ENCODE measurements at regions not wholly inside any gene's neighbourhood (a gene's known extent, or its start where the extent isn't known, plus 50 kb on each side); places are given as distances from the start of the nearest gene placed in this dataset.

DNA sequence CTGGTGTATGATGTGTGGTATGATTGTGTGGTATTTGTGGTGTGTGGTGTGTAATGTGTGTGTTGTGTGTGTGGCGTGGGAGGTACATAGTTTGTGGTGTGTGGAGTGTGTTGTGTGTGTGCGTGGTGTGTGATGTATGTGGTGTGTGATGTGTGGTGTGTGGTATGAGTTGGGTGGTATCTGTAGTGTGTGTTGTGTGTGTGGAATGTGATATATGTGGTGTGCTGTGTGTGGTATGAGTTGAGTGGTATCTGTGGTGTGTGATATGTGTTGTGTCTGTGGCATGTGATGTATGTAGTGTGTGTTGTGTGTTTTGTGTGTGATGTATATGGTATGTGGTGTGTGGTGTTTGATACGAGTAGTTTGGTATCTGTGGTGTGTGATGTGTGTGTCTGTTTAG lies 272.5 kb upstream of the IRX1 start:
- Histone ChIP-seq H3K4me1 (ENCODE audit: control extremely low read depth in 1 of 4, control insufficient read depth in 4 of 4, insufficient read depth in 4 of 4, low read length in 3 of 4) (no peaks in the 10 kb centered on the region), H3K36me3 (ENCODE audit: control insufficient read depth in 4 of 4, insufficient read depth in 4 of 4, low read length in 3 of 4) (no peaks in the 10 kb centered on the region), H3K27ac (ENCODE audit: insufficient read depth in 1 of 2, low read depth in 1 of 2, low read length in 2 of 2, poor library complexity in 1 of 2, severe bottlenecking in 2 of 2) (no peak overlapping the region), H3K4me3 (ENCODE audit: control insufficient read depth in 1 of 7, extremely low read depth in 1 of 7, insufficient read depth in 4 of 7, low read depth in 2 of 7, low read length in 6 of 7) (no peak overlapping the region), H3K27me3 (replicated peaks in 2 of 5; ENCODE audit: control insufficient read depth in 4 of 5, insufficient read depth in 5 of 5, low read length in 4 of 5) (no peaks in the 10 kb centered on the region), H3K9me3 (ENCODE audit: control extremely low read depth in 1 of 5, control insufficient read depth in 4 of 5, insufficient read depth in 2 of 5, low read depth in 1 of 5, low read length in 4 of 5) (peaks cover 0 to 3% (median 0%) of the 10 kb centered on the region in 5 experiments)
- ChIA-PET POLR2A (no interaction called here), CTCF (no interaction called here)
- WGBS (ENCODE audit: insufficient coverage): 100% methylated on average over 1 of the region's 3 CpGs
- no peak for DNase-seq

GRCh38 chr5:3322642-3323041 lies 273.0 kb upstream of the IRX1 start:
- 100% methylated on average over 2 of the region's 3 CpGs for WGBS (ENCODE audit: insufficient coverage)
- ChIA-PET CTCF (no interaction called here), POLR2A (no interaction called here)
- Histone ChIP-seq H3K4me3 (ENCODE audit: control insufficient read depth in 1 of 7, extremely low read depth in 1 of 7, insufficient read depth in 4 of 7, low read depth in 2 of 7, low read length in 6 of 7) (no peak overlapping the region), H3K9me3 (ENCODE audit: control extremely low read depth in 1 of 5, control insufficient read depth in 4 of 5, insufficient read depth in 2 of 5, low read depth in 1 of 5, low read length in 4 of 5) (peaks cover 0 to 3% (median 0%) of the 10 kb centered on the region in 5 experiments), H3K27me3 (replicated peaks in 2 of 5; ENCODE audit: control insufficient read depth in 4 of 5, insufficient read depth in 5 of 5, low read length in 4 of 5) (no peaks in the 10 kb centered on the region), H3K27ac (ENCODE audit: insufficient read depth in 1 of 2, low read depth in 1 of 2, low read length in 2 of 2, poor library complexity in 1 of 2, severe bottlenecking in 2 of 2) (no peak overlapping the region), H3K4me1 (ENCODE audit: control extremely low read depth in 1 of 4, control insufficient read depth in 4 of 4, insufficient read depth in 4 of 4, low read length in 3 of 4) (no peaks in the 10 kb centered on the region), H3K36me3 (ENCODE audit: control insufficient read depth in 4 of 4, insufficient read depth in 4 of 4, low read length in 3 of 4) (no peaks in the 10 kb centered on the region)
- DNase-seq: no peak

DNA sequence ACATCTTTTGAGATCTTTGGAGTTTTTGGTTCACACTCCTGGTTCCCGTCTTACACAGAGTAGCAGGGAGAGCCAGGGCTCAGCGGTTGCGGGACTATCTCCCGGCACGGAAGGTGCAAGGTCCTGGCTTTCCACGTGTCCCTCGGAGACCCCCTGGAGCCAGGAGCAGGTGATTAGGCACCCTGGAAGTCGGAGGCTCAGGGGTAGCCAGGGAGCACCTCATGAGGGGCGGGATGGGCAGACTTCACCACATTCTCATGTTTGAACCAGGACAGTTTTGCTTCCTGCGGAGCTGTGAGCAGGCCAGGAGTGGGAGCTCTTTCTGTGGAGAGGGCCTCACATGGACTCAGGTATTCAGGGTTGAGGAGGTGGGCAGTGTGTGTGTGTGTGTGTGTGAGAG lies 273.7 kb upstream of the IRX1 start:
- Histone ChIP-seq H3K4me1 (ENCODE audit: control extremely low read depth in 1 of 4, control insufficient read depth in 4 of 4, insufficient read depth in 4 of 4, low read length in 3 of 4) (no peaks in the 10 kb centered on the region), H3K36me3 (ENCODE audit: control insufficient read depth in 4 of 4, insufficient read depth in 4 of 4, low read length in 3 of 4) (no peaks in the 10 kb centered on the region), H3K4me3 (ENCODE audit: control insufficient read depth in 1 of 7, extremely low read depth in 1 of 7, insufficient read depth in 4 of 7, low read depth in 2 of 7, low read length in 6 of 7) (no peak overlapping the region), H3K27me3 (replicated peaks in 2 of 5; ENCODE audit: control insufficient read depth in 4 of 5, insufficient read depth in 5 of 5, low read length in 4 of 5) (no peaks in the 10 kb centered on the region), H3K27ac (ENCODE audit: insufficient read depth in 1 of 2, low read depth in 1 of 2, low read length in 2 of 2, poor library complexity in 1 of 2, severe bottlenecking in 2 of 2) (no peak overlapping the region), H3K9me3 (ENCODE audit: control extremely low read depth in 1 of 5, control insufficient read depth in 4 of 5, insufficient read depth in 2 of 5, low read depth in 1 of 5, low read length in 4 of 5) (peaks cover 0 to 3% (median 0%) of the 10 kb centered on the region in 5 experiments)
- CTCF ChIA-PET: no interaction called here
- POLR2A ChIA-PET: no interaction called here
- DNase-seq: no peak
- 94% methylated on average over 9 of the region's 10 CpGs for WGBS (ENCODE audit: insufficient coverage)

DNA sequence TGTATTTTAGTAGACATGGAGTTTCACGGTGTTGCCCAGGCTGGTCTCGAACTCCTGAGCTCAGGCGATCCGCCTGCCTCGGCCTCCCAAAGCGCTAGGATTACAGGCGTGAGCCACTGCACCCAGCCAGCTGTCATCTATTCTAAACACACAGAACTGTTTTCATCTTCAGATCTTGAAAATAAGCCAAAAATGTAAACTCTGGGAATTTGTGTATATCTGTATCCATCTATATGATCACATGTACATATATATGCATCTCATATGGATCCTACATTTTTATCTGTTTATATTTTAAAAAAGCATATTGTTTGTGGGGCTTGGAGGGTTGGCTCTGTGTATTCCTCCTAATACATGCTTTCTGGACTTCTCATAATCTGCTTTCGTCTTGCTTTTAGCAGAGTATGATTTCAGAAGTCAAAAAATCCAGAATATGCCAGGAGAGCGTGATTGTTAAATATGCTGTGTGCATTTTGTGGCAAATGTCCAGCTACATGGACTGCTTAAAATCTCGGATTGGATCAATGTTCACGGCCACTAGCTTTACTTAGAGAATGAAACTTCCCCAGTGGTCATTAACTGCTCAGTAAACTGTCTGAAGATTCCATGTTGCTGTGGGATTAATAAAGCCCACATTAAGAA lies 274.4 kb upstream of the IRX1 start:
- CTCF ChIA-PET: no interaction called here
- Histone ChIP-seq H3K4me1 (ENCODE audit: control extremely low read depth in 1 of 4, control insufficient read depth in 4 of 4, insufficient read depth in 4 of 4, low read length in 3 of 4) (no peaks in the 10 kb centered on the region), H3K36me3 (ENCODE audit: control insufficient read depth in 4 of 4, insufficient read depth in 4 of 4, low read length in 3 of 4) (no peaks in the 10 kb centered on the region), H3K9me3 (ENCODE audit: control extremely low read depth in 1 of 5, control insufficient read depth in 4 of 5, insufficient read depth in 2 of 5, low read depth in 1 of 5, low read length in 4 of 5) (peaks cover 0 to 3% (median 0%) of the 10 kb centered on the region in 5 experiments), H3K27ac (ENCODE audit: insufficient read depth in 1 of 2, low read depth in 1 of 2, low read length in 2 of 2, poor library complexity in 1 of 2, severe bottlenecking in 2 of 2) (no peak overlapping the region), H3K4me3 (ENCODE audit: control insufficient read depth in 1 of 7, extremely low read depth in 1 of 7, insufficient read depth in 4 of 7, low read depth in 2 of 7, low read length in 6 of 7) (no peak overlapping the region), H3K27me3 (replicated peaks in 2 of 5; ENCODE audit: control insufficient read depth in 4 of 5, insufficient read depth in 5 of 5, low read length in 4 of 5) (no peaks in the 10 kb centered on the region)
- WGBS (ENCODE audit: insufficient coverage): 95% methylated on average over 6 of the region's 11 CpGs
- POLR2A ChIA-PET: no interaction called here
- DNase-seq: no peak

- H3K36me3 ChIP-seq (ENCODE audit: control insufficient read depth in 4 of 4, insufficient read depth in 4 of 4, low read length in 3 of 4): no peaks in the 10 kb centered on the region
- ChIA-PET POLR2A (no interaction called here), CTCF (no interaction called here)
These were observed 275.2 kb upstream of the IRX1 start for GRCh38 chr5:3320317-3320875.

DNA sequence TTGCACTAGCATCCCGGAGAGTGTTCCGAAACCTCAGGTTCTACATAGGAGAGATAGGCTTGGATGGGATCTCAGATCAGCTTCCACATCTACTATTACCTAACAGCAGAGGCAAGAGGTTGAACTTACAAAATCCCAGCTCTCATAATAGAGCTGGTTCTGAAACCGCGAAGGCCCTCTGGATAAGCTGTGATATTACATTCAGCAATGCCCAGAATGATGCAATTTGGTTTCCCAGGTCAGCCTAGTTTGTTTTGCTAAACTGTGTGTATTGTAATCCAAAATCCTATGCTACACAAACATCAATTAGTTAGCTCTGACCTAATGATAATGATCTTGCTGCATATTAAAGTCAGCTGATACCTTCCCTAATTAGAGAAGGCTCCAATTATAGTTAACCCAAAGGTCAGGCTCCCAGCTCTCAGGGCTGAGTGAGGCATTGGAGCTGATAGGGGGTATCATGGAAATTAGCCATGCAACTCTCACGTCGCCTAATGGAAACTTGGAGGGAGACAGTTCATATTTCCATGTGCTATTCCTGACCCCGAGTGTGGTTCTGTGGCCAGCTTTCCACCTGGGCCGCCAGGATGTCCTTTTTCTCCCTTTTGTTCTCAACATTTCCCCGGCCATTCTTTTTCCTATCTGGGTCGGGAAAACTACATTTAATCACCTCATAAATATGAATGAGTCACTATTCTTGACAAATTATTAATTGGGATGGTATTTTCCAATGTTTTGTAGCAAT lies 278.4 kb upstream of the IRX1 start:
- 70% methylated on average over 7 of the region's 10 CpGs for WGBS (ENCODE audit: insufficient coverage)
- POLR2A ChIA-PET: no interaction called here
- H3K27me3 ChIP-seq (replicated peaks in 2 of 5; ENCODE audit: control insufficient read depth in 4 of 5, insufficient read depth in 5 of 5, low read length in 4 of 5): no peaks in the 10 kb centered on the region

More at GRCh38 chr5:3320317-3320875, 275.2 kb upstream of the IRX1 start:
- Histone ChIP-seq H3K9me3 (ENCODE audit: control extremely low read depth in 1 of 5, control insufficient read depth in 4 of 5, insufficient read depth in 2 of 5, low read depth in 1 of 5, low read length in 4 of 5) (peaks cover 0 to 3% (median 0%) of the 10 kb centered on the region in 5 experiments), H3K4me1 (ENCODE audit: control extremely low read depth in 1 of 4, control insufficient read depth in 4 of 4, insufficient read depth in 4 of 4, low read length in 3 of 4) (no peaks in the 10 kb centered on the region), H3K27me3 (replicated peaks in 2 of 5; ENCODE audit: control insufficient read depth in 4 of 5, insufficient read depth in 5 of 5, low read length in 4 of 5) (no peaks in the 10 kb centered on the region), H3K27ac (ENCODE audit: insufficient read depth in 1 of 2, low read depth in 1 of 2, low read length in 2 of 2, poor library complexity in 1 of 2, severe bottlenecking in 2 of 2) (no peak overlapping the region), H3K4me3 (ENCODE audit: control insufficient read depth in 1 of 7, extremely low read depth in 1 of 7, insufficient read depth in 4 of 7, low read depth in 2 of 7, low read length in 6 of 7) (no peak overlapping the region)
- WGBS (ENCODE audit: insufficient coverage): 90% methylated on average over 14 of the region's 19 CpGs
- no peak for DNase-seq

DNA sequence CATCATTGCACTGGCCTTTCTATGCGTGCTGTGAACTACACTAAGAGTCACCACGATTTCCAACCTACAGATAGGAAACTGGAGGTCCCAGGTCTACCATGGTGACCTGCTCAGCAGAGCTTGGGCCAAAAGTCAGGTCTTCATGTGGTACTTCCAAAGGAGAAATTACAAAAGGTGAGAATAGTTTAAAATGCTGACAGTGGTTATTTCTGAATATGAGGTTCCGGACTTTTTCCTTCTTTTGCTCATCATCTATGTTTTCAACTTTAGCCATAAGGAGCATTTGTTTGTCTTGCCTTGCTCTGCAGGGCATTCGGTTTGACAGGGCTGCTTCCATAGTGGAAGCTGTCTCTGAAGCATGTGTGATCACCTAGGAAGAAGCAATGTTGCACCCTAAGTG lies 282.1 kb upstream of the IRX1 start:
- no peaks in the 10 kb centered on the region for H3K27me3 ChIP-seq (replicated peaks in 2 of 5; ENCODE audit: control insufficient read depth in 4 of 5, insufficient read depth in 5 of 5, low read length in 4 of 5)
- H3K27ac ChIP-seq (ENCODE audit: insufficient read depth in 1 of 2, low read depth in 1 of 2, low read length in 2 of 2, poor library complexity in 1 of 2, severe bottlenecking in 2 of 2): no peak overlapping the region
- POLR2A ChIA-PET: interaction anchor here (0.6 kb wide), 1 partner anchor 1353 kb away, joined by 3 read pairs; no protein-coding TSS in a partner anchor
- DNase-seq: no peak
- peaks cover 0 to 3% (median 0%) of the 10 kb centered on the region in 5 experiments for H3K9me3 ChIP-seq (ENCODE audit: control extremely low read depth in 1 of 5, control insufficient read depth in 4 of 5, insufficient read depth in 2 of 5, low read depth in 1 of 5, low read length in 4 of 5)
- no peaks in the 10 kb centered on the region for H3K36me3 ChIP-seq (ENCODE audit: control insufficient read depth in 4 of 4, insufficient read depth in 4 of 4, low read length in 3 of 4)
- no peaks in the 10 kb centered on the region for H3K4me1 ChIP-seq (ENCODE audit: control extremely low read depth in 1 of 4, control insufficient read depth in 4 of 4, insufficient read depth in 4 of 4, low read length in 3 of 4)
- CTCF ChIA-PET: no interaction called here
- no peak overlapping the region for H3K4me3 ChIP-seq (ENCODE audit: control insufficient read depth in 1 of 7, extremely low read depth in 1 of 7, insufficient read depth in 4 of 7, low read depth in 2 of 7, low read length in 6 of 7)
- 100% methylated on average over 3 of the region's 4 CpGs for WGBS (ENCODE audit: insufficient coverage)

More for the DNA sequence above, 278.4 kb upstream of the IRX1 start:
- peaks cover 0 to 1% (median 0%) of the 10 kb centered on the region in 5 experiments for H3K9me3 ChIP-seq (ENCODE audit: control extremely low read depth in 1 of 5, control insufficient read depth in 4 of 5, insufficient read depth in 2 of 5, low read depth in 1 of 5, low read length in 4 of 5)
- DNase-seq: no peak
- H3K4me3 ChIP-seq (ENCODE audit: control insufficient read depth in 1 of 7, extremely low read depth in 1 of 7, insufficient read depth in 4 of 7, low read depth in 2 of 7, low read length in 6 of 7): no peak overlapping the region
- no peak overlapping the region for H3K27ac ChIP-seq (ENCODE audit: insufficient read depth in 1 of 2, low read depth in 1 of 2, low read length in 2 of 2, poor library complexity in 1 of 2, severe bottlenecking in 2 of 2)
- CTCF ChIA-PET: no interaction called here
- no peaks in the 10 kb centered on the region for H3K36me3 ChIP-seq (ENCODE audit: control insufficient read depth in 4 of 4, insufficient read depth in 4 of 4, low read length in 3 of 4)
- no peaks in the 10 kb centered on the region for H3K4me1 ChIP-seq (ENCODE audit: control extremely low read depth in 1 of 4, control insufficient read depth in 4 of 4, insufficient read depth in 4 of 4, low read length in 3 of 4)
